Epidermal melanocyte (primary cell): ENCODE measurements at regions not wholly inside any gene's neighbourhood (a gene's known extent, or its start where the extent isn't known, plus 50 kb on each side); places are given as distances from the start of the nearest gene placed in this dataset.

Experiments
- DNase-seq: peaks from one replicate; pipeline ENCODE4 v3.0.0; 2011; ENCODE audit warnings: low spot score; ENCODE audit not compliant: insufficient read length

GRCh38 chr4:156656896-156657295 is 314.7 kb downstream of the PDGFC start:
- no peak for DNase-seq

DNA sequence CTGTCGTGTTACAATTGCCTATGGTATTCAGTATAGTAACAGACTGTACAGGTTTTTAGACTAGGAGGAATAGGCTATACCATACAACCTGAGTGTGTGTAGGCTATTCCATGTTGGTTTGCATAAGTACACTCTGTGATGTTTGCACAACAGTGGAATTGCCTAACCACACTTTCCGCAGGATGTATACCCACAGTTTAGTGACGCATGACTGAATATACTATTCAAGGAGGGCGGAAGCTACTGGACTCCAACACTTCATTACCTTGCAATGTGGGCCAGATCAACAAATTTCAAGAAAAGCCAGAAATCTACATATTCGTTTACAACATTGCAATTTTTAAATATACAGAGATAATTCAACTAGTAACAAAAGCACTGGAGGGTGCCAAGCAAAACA is 317.2 kb downstream of the PDGFC start:
- no peak for DNase-seq

- no peak for DNase-seq
Observed at GRCh38 chr4:156643826-156644225, 327.8 kb downstream of the PDGFC start.

DNA sequence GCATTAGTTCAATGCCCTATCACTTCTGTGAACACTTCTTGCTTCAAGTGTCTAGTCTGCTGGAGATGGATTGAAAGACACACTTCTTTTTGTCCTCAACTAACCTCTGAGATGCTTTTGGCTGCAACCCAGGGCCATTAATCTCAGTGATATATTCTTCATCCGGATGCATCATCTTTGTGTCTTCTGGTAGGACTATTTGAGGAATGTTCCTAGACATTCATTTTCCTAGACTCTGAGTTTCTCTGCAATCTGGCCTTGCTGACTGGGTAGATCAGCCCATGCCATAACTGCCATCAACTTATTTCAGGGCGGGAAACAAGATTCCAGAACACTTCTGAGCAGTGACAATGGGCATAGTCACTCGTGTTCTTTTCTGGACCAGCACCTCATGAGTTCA is 329.4 kb downstream of the PDGFC start:
- no peak for DNase-seq

GRCh38 chr4:156638925-156639605 is 332.5 kb downstream of the PDGFC start:
- no peak for DNase-seq

GRCh38 chr4:156638334-156638733 is 333.3 kb downstream of the PDGFC start:
- no peak for DNase-seq

GRCh38 chr4:156636381-156636780 is 335.2 kb downstream of the PDGFC start:
- no peak for DNase-seq

DNA sequence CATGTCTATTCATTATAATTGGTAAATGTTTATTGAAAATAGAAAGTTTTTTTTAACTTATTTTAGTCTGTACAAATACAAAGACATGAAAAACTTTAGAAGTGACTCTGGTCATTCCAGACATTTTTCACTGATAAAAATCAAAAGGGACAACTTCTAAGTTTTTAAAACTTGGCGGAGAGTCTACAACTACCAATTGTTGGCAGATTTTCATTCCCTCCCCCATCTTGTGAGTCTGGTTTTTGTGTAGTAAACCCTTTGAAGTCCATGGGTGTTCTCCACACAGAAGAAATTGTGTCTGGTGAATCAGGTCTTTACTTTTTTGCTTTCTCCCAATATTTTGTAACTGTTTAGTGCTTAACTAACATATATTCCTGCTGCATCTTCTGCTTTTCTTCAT is 336.5 kb downstream of the PDGFC start:
- DNase-seq = no peak

DNA sequence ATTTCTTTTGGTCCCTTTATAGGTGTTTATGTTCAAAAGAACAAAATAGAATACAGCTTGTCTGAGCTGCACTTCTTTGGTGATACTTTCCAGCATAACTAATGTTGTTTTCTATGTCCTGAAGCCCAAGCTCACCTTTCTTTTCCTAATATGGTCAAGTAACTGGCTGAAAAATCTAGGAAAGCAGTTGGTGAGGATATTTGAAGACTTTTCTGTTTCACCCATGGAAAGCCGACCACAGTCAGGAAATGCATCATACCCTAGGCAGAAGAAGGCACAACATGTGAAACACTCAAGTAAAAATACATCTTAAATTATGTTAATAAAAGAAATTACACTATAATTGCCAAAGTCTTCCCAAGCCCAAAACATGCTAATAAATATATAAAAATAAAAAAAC is 337.0 kb downstream of the PDGFC start:
- DNase-seq = no peak

DNA sequence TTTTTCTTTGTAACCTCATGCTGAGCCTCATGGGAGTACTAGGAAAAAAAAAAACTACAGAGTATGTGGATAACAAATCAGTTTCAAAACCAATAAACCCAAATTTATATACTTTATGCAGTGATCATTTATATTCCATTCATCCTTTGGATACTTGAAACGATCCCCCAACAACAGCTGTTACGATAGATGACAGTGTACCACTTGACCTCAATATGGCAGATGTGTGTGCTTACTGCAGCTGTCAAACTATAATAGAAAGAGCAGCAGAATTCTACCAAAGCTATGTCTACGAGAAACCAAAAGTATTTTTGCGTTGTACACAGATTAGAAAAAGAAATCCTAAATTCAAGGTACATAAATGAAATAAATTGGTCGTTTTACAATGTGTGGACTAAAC is 337.8 kb downstream of the PDGFC start:
- no peak for DNase-seq

- no peak for DNase-seq
Observed at GRCh38 chr4:156628858-156629257, 342.7 kb downstream of the PDGFC start.

DNA sequence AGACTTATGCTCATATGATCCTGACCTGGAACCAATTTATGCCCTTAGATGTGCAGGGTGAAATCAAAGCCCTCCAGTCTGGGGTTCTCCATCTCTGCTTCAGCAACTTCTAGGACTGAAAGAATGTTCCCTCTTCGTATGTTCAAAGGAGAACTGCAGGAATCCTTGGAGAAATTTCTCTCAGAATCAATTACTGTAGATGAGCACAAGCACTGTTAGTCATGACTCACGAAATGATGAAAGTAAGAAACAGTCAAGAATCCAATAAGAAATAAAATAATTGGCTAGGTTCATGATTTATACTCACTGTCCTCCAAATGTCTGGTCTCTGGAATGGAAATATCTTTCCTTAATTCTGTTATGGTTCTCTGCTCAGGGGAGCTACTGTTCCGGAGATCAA is 348.2 kb downstream of the PDGFC start:
- DNase-seq = no peak

DNA sequence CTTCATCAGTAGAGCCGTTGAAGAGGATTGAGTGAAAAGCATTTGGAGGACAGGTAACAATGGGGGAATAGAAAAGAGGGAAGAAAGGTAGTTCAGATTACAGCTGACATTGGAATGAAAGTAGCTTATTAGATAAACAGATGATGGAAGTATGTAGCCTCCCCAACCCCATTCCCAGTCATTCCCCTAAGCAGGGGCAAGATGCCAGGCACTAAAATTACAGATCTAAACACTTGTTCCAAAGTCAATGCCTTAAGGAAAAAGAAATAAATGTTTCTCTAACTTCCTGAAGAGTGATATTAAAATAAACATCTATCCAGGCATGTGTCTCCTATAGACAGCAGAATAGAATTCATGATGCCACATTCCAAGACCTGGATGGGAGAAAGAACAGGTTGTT is 350.8 kb downstream of the PDGFC start:
- no peak for DNase-seq

DNA sequence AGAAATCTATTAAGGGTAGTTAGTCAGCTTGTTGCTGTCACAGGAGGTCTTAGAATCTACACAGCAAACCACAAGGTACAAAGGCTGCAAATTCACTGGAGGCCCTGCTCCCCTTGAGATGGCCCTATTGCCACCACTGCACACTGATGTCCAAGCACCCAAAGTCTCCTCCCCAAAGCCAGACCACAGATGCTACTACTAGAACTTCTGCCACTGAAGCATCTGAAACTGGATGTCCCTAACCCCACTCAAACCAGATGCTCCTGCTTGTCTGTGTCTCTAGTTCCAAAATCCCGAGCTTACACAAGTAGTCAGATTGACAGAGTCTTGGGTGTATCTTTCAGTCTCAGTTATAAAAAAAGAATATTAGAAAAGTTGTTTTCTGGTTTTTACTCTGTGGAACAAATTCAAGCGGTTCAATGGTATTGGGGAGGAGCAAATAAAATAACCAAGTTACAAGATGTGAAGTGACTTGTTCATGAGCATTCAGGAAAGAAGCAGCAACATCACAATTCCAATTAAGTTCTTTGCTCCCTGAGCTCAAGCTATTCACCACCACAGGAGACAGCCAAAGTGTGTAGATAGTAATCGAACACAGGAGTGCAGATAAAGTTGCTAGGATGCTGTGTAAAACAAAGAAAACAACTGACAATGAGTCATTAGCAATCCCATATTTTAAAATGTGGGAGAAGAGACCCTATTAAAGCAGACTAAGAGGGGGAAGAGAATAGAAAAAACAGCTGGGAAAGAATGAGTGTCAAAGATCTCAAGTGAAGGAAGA is 352.3 kb downstream of the PDGFC start:
- DNase-seq = no peak

DNA sequence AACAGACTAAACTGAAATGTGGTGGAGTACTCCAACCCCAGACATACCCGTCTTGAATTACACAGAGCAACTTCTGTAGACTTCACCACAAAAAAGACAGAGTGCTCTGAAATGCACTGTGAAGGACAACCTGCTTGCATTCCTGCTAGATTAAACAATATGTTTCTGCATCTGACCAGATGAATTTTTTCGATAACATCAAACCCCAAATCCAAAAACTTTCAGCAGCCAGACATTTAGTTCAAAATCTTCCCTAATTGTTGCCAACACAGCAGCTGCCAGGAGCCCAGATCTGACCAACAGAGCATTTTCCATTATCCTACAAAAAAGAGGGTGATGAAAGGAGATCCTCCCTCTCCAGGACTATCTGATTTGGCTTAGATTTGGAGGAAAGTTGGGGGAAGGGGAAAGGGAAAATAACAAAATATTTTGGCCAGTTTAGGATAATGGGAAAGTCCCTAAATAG is 356.5 kb downstream of the PDGFC start:
- DNase-seq = no peak

DNA sequence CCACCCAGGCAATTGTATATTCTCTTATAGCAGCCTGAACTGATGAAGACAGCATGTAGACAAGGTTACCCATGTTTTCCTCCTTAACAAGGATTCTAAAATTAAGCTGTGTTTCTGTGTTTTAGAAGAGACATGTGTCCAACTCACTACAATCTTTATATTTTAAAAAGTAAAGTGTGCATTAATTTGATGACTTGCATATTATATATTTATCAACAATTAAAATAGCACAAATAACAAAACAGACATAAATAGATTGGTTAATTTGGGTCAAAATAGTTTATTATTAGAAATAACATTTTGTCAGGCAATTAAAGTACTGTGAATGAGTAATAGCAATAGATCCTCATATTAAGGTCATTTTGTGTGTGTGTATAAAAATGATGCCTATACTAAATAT is 357.1 kb downstream of the PDGFC start:
- DNase-seq = no peak

DNA sequence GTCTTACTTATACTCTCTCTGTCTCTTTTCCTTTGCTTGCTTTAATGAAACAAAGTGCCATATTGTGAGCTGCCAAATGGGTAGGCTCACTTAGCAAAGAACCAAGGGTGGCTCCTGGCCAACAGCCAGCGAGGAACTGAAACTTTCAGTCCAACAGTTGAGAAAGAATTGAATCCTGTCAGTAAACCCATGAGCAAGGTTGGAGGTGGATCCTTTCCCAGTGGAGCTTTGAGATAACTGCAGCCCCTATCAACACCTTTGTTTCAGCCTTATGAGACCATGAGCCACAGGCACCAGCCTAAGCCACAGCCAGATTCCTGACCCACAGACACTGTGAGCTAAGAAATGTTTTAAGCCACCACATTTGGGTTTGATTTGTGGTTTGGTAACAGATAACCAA is 362.2 kb downstream of the PDGFC start:
- DNase-seq = no peak

GRCh38 chr4:156608651-156609050 is 362.9 kb downstream of the PDGFC start:
- DNase-seq = no peak

DNA sequence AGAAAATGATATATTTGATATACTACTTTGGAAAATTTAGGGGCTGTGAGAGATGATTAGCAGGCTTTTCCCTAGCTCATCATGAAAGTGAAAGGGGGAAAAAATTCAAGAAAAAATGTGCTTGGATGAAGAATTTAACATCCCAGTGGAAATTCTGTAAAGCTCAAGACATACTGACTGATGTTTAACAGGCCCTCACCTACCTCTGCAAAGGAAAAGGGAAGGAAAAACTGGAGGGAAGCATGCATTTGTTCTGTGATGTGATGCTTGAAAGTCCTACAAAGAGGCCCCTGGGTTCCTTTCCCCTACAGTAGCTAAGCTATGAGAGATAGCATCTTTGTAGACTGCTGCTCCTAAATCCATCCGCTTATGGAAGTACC is 364.1 kb downstream of the PDGFC start:
- no peak for DNase-seq

GRCh38 chr4:156606554-156607477 is 364.8 kb downstream of the PDGFC start:
- DNase-seq = no peak

DNA sequence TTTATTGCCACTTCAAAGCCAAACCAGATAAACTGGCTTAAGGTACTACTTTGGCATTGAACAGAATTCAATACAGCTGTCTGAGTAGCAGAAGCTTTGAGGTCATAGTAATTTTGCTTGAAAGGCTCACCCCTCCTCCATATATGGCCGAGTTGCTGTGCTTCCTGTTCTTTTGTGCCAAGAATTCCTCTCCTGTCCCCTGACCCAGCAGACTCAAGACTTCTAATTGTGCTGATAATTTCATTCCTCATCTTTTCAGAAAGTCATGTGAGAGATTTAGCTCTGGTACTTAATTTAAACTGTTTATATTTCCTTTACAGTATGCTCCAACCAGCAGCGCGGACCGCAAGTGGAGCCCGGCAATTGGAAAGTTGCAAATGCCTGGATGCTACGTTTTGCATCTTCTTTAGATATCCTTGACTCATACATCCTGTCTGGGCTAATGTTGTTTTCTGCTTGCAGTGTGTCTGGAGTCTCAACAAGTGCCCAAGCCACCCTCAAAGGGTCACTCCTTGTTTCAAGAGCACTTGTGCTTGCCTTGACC is 373.4 kb downstream of the PDGFC start:
- no peak for DNase-seq
